ENCODE measurements at regions not wholly inside any gene's neighbourhood (a gene's known extent, or its start where the extent isn't known, plus 50 kb on each side); places are given as distances from the start of the nearest gene placed in this dataset.

- no peak overlapping the region for H3K4me3 ChIP-seq (ENCODE audit: low read length)
- no peak for TF ChIP-seq ZNF274 (IDR thresholded peaks at IDR 0.05; ENCODE audit: low read depth, low read length)
Observed at GRCh38 chr1:38611664-38612211, 247.8 kb downstream of the RRAGC start.

- H3K4me3 ChIP-seq (ENCODE audit: low read length), result no peak overlapping the region
- TF ChIP-seq ZNF274 (IDR thresholded peaks at IDR 0.05; ENCODE audit: low read depth, low read length), result no peak
Observed at GRCh38 chr1:38609166-38610025, 250.2 kb downstream of the RRAGC start.

GRCh38 chr1:38608202-38608864 is 251.2 kb downstream of the RRAGC start:
- no peak for TF ChIP-seq ZNF274 (IDR thresholded peaks at IDR 0.05; ENCODE audit: low read depth, low read length)
- no peak overlapping the region for H3K4me3 ChIP-seq (ENCODE audit: low read length)

GRCh38 chr1:38607526-38607925 is 252.0 kb downstream of the RRAGC start:
- no peak overlapping the region for H3K4me3 ChIP-seq (ENCODE audit: low read length)
- TF ChIP-seq ZNF274 (IDR thresholded peaks at IDR 0.05; ENCODE audit: low read depth, low read length), result no peak

GRCh38 chr1:38605063-38605462 is 254.5 kb downstream of the RRAGC start:
- H3K4me3 ChIP-seq (ENCODE audit: low read length), result no peak overlapping the region
- no peak for TF ChIP-seq ZNF274 (IDR thresholded peaks at IDR 0.05; ENCODE audit: low read depth, low read length)

- H3K4me3 ChIP-seq (ENCODE audit: low read length), result no peak overlapping the region
- no peak for TF ChIP-seq ZNF274 (IDR thresholded peaks at IDR 0.05; ENCODE audit: low read depth, low read length)
Observed at GRCh38 chr1:38603907-38604306, 255.7 kb downstream of the RRAGC start.

- no peak overlapping the region for H3K4me3 ChIP-seq (ENCODE audit: low read length)
- TF ChIP-seq ZNF274 (IDR thresholded peaks at IDR 0.05; ENCODE audit: low read depth, low read length), result no peak
Observed at GRCh38 chr1:38600905-38601304, 258.7 kb downstream of the RRAGC start.

- TF ChIP-seq ZNF274 (IDR thresholded peaks at IDR 0.05; ENCODE audit: low read depth, low read length), result no peak
- no peak overlapping the region for H3K4me3 ChIP-seq (ENCODE audit: low read length)
Observed at GRCh38 chr1:38600286-38600685, 259.3 kb downstream of the RRAGC start.

- no peak overlapping the region for H3K4me3 ChIP-seq (ENCODE audit: low read length)
- TF ChIP-seq ZNF274 (IDR thresholded peaks at IDR 0.05; ENCODE audit: low read depth, low read length), result no peak
Observed at GRCh38 chr1:38598118-38598517, 261.5 kb downstream of the RRAGC start.

- TF ChIP-seq ZNF274 (IDR thresholded peaks at IDR 0.05; ENCODE audit: low read depth, low read length), result no peak
- no peak overlapping the region for H3K4me3 ChIP-seq (ENCODE audit: low read length)
Observed at GRCh38 chr1:38589036-38589435, 270.5 kb downstream of the RRAGC start.

GRCh38 chr1:38587766-38588165 is 271.8 kb downstream of the RRAGC start:
- no peak for TF ChIP-seq ZNF274 (IDR thresholded peaks at IDR 0.05; ENCODE audit: low read depth, low read length)
- no peak overlapping the region for H3K4me3 ChIP-seq (ENCODE audit: low read length)

- H3K4me3 ChIP-seq (ENCODE audit: low read length), result no peak overlapping the region
- no peak for TF ChIP-seq ZNF274 (IDR thresholded peaks at IDR 0.05; ENCODE audit: low read depth, low read length)
Observed at GRCh38 chr1:38586993-38587646, 272.5 kb downstream of the RRAGC start.

- no peak for TF ChIP-seq ZNF274 (IDR thresholded peaks at IDR 0.05; ENCODE audit: low read depth, low read length)
- H3K4me3 ChIP-seq (ENCODE audit: low read length), result no peak overlapping the region
Observed at GRCh38 chr1:38585971-38586370, 273.6 kb downstream of the RRAGC start.

- H3K4me3 ChIP-seq (ENCODE audit: low read length), result no peak overlapping the region
- no peak for TF ChIP-seq ZNF274 (IDR thresholded peaks at IDR 0.05; ENCODE audit: low read depth, low read length)
Observed at GRCh38 chr1:38585460-38585859, 274.1 kb downstream of the RRAGC start.

All from GM08714 (cell line).